ENCODE measurements at regions not wholly inside any gene's neighbourhood (a gene's known extent, or its start where the extent isn't known, plus 50 kb on each side); places are given as distances from the start of the nearest gene placed in this dataset.

DNA sequence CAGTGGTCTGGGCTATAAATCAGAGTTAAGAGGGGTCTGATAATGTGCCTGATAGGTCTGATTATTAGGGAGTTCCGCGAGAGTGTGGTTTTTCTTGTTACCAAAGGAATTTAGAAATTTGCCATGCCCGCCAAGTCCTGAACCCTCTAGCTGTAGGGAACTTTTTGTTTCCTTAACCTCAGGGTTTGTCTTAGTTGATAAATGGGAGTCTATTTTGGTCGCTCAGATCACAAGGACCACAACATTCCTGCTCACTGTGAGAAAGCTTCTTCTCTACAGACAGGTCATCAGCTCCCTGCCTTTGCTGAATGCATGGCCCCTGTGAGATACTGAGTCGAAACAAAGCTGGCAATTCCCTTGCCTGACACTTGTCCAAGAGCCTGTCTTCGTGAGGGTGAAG, 497.8 kb downstream of the HS3ST4 start:
- no peak for DNase-seq (ENCODE audit: low read depth in 3 of 3)

DNA sequence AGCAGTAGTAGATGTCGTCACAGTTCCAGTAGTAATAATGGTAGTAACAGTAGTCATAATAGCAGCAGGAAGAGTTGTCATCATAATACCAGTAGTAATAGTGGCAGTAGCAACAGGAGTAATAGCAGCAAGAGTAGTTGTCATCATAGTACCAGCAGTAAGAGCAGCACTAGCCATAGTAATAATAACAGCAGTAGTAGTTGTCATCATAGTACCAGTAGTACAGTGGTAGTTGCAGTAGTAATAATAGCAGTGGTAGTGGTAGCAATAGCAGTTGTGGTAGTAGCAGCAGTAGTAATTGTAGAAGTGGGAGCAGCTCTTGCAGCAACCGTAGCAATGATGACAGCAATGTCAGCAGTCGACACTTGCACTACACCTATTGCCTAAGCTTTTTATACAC, 502.8 kb downstream of the HS3ST4 start:
- DNase-seq (ENCODE audit: low read depth in 3 of 3), result no peak

DNA sequence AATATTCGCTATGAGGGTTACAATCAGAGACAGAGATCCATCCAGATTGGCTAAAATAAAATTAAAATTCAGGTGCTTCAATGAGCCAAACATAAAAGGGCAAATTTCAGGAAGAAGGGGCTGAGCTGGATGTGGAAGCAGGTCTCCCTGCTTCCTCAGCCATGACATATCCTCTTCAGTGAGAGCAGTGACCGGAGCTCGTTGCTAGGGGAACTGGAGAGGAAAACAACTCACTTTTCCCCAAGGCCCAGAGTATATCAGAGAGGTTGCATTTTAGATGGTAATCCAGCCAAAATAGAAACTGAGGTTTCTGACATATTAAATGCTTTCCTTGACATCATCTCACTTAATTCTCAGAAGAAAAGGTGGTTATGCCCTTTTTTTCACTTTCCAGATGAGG, 503.5 kb downstream of the HS3ST4 start:
- DNase-seq (ENCODE audit: low read depth in 3 of 3), result no peak

DNA sequence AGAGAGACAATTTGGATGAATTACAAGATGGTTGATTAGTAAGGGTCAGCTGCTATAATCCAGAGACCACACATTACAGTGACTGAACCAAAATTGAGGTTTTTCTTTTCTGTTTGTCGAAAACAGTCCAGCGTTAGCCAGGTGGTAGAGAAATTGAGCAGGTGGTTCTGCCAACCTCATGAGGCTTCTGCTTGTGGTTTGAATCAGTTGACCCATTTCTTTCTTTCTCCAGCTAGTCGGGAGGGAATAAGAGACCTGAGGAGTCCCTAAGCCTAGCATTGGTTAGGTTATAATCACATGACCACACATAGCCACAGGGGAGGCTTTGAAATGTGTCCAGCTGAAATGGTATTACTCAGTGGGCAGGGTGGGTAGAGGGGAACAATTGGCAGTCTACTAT, 504.6 kb downstream of the HS3ST4 start:
- no peak for DNase-seq (ENCODE audit: low read depth in 3 of 3)

DNA sequence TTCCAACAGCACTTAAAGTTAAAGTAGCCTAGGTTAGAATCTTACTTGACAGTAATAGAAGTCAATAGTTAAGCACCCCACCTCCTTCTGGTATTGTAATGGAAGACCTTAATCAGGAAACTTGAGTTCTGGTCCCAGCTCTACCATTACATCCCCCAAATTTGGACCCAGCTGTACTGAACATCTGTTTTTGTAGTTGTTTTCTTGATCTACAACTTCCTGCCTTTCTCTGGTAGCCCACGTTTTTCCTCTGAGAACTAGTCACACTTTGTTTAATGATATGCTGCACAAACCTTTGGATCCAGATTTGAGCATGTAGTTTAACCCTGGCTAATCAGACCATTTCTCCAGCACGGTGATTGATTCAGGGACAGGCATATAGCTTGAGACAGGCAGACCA, 505.0 kb downstream of the HS3ST4 start:
- no peak for DNase-seq (ENCODE audit: low read depth in 3 of 3)

DNA sequence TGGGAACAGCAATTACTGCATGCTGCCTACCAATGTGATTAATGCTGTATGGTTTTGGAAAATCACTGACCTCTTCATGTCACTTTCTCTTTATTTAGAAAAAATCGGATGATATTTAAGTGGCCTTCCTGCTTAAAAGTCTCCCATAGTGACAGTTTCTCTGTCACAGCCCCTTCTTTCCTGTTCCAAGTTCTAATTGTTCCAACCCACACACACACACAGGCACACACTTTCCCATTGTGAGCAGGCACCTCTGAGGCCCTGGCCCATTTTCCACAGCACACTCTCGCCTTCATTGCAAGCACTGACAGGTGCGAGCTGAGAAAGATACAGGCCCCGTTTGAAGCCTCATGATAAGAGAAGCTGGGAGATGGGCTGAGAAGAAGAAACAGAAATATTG, 505.9 kb downstream of the HS3ST4 start:
- DNase-seq (ENCODE audit: low read depth in 3 of 3), result no peak

DNA sequence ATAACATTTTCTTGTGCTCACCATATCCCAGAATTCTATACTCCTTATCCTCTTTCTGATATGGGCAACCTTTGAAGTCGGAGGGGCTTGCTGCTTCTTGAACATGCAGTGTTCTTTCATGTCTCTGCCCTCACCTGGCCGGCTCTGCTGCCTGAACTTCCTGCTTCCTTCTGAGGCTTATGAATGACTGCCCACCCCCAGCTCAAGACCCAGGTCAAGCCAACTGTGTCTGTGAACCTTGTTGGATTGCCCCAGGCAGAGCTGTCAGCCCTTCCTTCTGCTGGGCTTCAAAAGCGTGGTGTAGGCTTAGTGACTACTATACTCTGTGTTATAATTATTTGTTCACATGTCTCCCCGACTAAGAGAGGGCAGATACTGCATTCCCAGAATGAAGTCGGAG, 506.5 kb downstream of the HS3ST4 start:
- no peak for DNase-seq (ENCODE audit: low read depth in 3 of 3)

DNA sequence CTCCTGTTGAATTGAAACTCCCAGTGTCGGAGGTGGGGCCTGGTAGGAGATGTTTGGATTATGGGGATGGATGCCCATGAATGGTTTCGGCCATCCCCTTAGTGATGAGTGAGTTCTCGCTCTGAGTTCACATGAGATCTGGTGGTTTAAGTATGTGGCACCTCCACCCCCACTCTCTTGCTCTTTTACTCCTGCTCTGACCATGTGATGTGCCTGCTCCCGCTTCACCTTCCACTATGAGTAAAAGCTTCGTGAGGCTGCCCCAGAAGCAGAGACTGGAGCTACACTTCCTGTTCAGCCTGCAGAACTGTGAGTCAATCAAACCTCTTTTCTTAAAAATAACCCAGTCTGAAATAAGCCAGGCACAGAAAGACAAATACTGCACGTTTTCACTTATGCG, 512.4 kb downstream of the HS3ST4 start:
- no peak for DNase-seq (ENCODE audit: low read depth in 3 of 3)

DNA sequence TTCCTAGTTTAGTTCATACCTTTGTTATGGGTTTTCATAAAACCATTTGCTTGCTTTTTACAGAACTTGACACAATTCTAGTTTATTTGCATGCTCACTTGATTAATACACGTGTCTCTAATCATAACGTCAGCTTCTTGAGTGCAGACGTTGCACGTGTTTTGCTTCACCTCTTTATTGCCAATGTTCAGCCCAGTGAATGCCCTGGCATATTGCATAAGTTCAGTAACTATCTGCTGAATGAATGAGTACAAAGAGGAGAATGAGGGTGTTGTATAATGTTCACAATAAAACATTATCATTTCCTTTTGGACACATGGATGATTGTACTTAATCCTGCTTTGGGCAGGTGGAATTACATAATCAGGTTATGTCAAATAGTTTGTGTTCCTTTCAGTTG, 519.8 kb downstream of the HS3ST4 start:
- no peak for DNase-seq (ENCODE audit: low read depth in 3 of 3)

DNA sequence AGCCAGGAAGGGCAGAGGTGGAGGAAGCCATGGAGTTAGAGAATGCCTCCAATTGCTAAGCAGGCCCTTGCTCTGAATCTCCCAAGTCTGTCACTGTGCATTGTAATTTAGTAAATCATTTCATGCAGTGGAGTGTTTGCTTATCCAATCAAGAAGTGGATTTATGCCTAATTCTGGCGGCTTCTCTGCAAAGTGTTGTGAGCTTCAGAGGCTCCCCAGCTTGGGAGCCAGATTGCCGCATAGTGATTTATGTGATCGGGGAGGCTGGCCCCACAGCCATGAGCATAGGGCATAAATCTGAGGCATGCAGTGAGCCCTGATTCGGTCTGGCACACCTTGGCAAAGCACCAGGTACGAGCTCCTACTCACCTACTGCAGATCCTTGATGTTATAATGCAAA, 520.8 kb downstream of the HS3ST4 start:
- DNase-seq (ENCODE audit: low read depth in 3 of 3), result no peak

DNA sequence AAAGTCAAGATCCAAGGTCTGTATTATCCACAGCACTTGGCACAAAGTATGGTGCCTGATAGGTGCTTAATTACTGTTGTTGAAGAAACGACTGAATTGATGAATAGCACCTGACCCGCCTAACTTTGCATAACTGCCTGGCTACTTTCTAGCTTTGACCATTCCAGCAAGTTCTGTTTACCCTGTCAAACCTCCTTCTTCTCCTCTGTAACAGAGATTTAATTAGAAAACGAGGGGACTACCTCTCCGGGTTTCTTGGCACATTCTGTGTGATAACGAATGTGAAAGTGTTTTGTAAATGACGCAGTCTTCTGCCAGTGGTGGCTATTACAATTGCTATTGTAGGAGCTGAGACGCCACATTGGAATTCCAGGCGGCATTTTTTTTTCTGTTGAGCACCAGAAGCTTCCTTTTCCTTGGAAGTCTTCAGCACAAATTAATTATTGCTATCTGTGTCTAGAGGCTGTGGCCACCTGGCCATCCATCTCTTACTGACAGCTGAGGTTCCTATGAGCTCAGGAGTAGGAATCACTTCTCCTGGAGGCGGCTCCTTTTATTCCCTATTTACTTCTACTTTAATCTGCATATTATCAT, 522.9 kb downstream of the HS3ST4 start:
- DNase-seq (ENCODE audit: low read depth in 3 of 3), result no peak

DNA sequence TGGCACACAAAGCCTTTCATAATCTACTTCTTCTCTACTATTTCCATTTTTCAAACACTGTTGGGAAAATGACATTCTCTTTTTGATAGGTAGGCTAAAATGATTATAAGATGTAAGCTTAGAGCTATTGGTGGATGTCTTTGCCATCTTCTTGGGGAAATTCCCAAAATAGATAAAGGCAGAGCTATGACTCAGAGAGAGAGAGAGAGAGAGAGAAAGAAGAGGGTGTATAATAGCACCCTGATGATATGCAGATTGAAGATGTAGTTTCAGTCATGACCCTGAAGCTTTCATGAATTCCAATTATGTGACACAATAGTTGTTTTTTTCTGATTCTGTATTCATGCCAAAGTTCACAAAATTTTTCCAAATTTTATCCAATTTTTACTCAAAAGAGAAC, 529.1 kb downstream of the HS3ST4 start:
- no peak for DNase-seq (ENCODE audit: low read depth in 3 of 3)

DNA sequence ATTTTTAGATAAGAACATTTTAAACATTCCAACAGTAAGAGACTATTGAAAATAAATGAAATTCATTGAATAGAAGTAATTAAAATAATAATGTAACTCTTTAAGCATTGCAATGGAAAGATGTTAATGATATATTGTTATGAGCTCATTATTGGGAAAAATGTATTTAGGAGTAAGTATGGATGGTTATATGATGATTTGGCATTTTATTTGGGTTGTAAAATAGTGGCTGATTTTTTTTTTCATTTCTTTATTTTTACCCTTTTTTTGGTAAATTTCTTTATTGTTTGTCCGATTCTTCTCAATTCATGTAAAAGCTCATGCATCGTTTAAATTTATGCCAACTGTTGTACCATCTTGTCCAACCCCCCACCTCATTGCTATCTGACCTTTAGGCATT, 539.9 kb downstream of the HS3ST4 start:
- no peak for DNase-seq (ENCODE audit: low read depth in 3 of 3)

DNA sequence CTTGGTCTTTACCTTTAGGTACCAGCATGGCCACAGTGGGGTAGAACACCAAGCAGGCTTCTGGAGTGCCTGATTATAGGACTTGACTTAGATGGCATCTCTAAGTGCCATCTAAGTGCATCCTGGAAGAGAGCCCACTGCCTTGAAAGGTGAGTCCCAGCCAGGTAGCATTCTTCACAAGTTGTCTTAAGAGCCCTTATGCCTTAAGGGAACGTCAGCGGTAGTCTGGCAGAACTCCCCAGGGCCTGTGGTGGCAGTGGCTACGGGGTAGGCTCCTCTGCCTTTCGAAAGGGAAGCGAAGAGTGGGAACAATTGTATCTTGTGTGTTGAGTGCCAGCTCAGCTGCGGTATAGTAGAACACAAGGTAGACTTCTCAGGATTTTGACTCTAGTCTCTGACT, 549.0 kb downstream of the HS3ST4 start:
- no peak for DNase-seq (ENCODE audit: low read depth in 3 of 3)

DNA sequence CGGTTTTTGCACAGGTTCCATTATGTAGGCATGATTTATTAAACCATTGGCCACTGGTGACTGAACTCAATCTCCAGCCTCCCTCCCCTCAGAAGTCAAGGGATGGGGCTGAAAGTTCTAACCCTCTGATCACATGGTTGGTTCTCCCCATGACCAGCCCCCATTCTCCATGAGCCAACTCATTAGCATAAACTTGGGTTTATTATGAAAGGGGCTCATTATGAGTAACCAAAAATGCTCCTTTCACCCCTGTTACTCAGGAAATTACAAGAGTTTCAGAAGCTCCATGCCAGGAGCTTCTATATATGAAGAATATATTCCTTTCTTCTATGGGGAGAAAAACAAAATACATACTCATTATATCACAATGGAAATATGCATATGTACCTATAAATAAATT, 555.3 kb downstream of the HS3ST4 start:
- DNase-seq (ENCODE audit: low read depth in 3 of 3), result no peak

DNA sequence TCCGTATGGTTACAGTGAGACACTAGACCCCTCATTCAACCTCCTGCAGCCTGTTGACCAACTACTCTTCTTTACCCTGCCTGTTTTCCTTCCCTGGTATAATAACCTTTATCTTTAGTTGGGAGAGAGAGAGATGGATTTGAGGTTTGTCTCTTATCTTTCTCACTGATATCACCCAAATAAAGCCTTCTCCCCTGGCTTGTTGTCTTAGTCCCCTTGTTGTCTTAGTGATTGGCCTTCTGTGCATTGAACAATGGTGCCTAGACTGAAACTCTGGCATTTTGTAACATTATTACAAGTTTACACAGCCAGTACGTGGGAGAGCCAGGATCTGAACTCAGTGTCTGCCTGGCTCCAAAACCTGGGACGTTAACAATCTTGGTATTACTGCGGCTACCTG, 560.8 kb downstream of the HS3ST4 start:
- DNase-seq (ENCODE audit: low read depth in 3 of 3), result no peak

DNA sequence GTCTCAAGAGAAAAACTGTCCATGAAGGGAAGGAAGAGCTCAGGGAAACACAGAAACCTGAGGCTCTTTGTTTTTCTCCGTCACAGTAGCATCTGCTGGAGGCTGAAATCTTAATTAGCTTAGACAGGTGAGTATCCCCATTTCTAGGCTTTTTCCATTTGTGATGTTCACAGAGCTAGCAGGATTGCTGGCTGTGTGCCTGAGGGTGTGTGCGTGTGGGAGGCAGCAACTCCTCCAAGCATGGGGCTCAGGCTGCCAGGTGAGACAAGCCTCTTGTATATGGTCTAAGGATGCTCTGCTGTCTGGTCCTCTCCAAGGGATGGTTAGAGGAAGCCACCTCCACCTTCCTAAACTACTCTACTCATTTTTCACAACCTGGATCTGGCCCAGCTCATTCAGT, 569.9 kb downstream of the HS3ST4 start:
- DNase-seq (ENCODE audit: low read depth in 3 of 3), result no peak

DNA sequence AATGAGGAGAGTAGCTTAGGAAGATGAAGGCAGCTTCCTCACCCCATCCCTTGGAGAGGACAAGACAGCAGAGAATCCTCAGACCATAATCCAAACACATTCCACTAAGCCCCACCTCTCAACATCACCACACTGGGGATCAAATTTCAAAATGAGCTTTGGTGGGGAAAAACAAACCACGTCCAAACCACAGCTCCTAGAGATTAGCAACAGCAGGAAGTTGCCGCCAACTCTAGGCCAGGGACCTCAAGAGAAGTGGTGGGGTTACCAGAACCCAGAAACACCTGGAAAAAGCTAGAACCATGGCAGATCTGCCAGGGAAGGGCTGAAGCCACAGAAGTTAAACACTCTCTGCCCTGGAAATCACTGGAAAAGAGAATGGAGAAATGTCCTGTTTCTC, 571.6 kb downstream of the HS3ST4 start:
- no peak for DNase-seq (ENCODE audit: low read depth in 3 of 3)

DNA sequence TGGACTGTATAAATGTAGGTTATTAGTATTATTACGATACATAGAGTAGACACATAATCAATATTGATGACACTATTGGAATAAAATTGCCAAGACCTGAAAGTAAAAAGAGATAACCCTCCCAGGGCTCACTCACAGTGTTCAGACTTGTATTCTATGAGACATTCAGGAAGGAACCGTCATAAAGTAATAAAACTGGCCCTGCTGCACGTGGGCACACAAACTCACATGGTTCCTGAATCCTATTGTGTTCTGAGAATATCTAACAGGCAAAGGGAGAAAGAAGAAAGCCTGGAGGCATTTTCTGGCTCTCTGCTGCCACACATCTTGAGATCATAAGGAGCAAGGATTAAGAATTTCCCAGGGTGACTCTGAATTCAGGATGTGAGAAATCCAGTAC, 575.9 kb downstream of the HS3ST4 start:
- no peak for DNase-seq (ENCODE audit: low read depth in 3 of 3)

DNA sequence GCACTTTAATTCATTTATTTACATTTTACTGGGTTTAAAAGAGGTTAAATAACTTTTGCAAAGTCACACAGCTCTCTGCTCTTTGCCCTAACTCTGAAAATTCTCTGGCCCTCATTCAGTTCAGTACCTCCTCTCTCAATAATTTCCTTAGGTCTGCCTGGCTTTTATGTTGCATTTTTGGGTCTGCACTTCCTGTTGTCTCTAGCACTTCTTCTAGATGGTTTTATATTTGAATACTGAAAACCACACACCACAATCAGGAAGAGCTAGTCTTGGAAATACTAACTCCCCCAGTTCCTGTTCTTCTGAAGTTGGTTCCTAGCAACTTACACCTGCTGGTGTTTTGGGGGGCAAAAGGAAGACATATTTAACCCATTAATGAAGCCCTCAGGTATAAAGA, 577.9 kb downstream of the HS3ST4 start:
- DNase-seq (ENCODE audit: low read depth in 3 of 3), result no peak

DNA sequence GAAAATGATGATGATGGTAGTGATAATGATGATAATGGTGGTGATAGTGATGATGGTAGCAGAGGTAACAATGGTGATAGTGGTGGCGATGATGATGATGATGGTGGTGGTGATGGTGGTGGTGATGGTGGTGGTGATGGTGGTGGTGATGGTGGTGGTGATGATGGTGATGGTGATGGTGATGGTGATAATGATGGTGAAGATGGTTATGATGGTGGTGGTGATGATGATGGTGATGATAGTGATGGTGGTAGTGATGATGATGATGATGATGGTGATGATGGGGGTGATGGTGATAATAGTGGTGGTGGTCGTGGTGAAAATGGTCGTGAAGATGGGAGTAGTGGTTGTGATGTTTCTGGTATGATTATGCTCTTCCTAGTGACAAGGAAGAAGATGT, 581.8 kb downstream of the HS3ST4 start:
- no peak for DNase-seq (ENCODE audit: low read depth in 3 of 3)

DNA sequence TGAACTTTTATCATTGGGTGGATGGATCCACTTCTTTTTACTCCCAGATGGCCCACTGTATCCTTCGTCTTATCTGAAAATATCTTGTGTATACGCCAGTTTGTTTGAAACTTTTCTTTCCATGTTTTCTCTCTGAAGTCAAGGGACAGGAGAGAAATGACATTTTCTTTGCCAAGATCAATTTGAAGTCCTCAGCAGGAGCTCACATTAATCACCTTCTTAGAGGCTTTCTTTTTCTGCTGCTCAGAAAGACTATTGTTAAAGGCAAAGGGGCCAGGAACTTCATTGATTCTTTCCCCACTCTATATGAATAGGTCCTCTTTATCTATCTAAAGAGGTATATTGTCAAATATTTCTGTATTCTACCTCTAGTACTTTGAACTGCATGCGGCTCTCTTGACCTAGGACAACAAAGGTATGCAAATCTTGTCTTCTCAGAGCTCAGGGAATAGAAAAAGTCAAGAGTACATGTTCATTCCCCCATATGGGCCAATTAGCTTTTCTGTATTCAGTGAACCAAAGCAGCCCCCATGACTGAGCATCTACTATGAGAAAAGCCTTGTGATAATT, 583.3 kb downstream of the HS3ST4 start:
- no peak for DNase-seq (ENCODE audit: low read depth in 3 of 3)

DNA sequence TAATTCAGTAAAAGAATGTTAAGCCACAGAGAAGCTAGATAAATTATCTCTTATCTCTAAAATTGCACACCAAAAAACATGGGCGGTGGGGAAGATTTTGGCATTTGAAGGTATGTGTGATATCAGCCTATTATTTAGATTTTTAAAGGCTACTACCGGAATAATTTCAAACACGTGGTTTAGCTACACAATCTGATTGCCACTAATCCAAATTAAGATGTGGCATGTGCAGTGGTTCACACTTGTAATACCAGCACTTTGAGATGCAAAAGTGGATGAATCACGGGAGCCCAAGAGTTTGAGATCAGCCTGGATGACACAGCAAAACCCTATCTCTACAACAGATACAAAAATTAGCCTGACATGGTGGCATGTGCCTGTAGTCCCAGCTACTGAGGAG, 584.5 kb downstream of the HS3ST4 start:
- no peak for DNase-seq (ENCODE audit: low read depth in 3 of 3)

DNA sequence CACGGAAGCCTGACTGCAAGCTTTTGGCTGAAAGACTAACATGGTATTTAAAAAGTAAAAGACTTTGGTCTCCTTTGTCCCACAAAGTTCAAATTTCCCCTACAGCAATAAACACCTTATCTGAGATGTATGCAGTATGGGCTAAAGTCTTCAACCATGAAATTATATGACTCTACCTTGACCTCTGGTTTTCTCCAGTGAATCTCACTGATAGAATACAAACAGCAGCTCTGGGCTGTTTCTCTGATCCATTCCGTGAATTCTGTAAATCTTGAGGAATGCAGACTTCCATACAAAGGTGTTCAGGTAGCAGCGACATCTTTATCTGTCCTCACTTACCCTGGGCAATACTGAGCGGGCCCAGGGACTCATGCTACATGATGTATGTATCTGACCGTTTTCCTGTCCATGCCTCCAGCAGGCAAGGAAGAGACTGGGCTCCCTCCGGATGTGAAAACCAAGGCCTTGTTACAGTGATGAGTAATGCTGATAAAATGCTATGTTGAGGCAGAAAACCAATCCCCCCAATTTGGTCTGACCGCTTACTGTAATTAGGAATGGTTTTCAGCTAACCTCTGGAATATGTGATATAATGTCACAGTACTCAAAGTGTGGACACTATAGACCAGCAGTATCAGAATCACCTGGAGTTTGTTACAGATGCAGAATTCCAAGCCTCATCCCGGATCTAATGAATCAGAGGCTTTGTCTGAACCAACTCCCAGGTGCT, 589.8 kb downstream of the HS3ST4 start:
- no peak for DNase-seq (ENCODE audit: low read depth in 3 of 3)
